Neural progenitor cell (in vitro differentiated cells): ENCODE measurements at regions not wholly inside any gene's neighbourhood (a gene's known extent, or its start where the extent isn't known, plus 50 kb on each side); places are given as distances from the start of the nearest gene placed in this dataset.

Experiments
- DNase-seq: peaks from one replicate; pipeline ENCODE4 v3.0.0-alpha.2; 2016; ENCODE audit warnings: low spot score
- H2AFZ ChIP-seq: fragments of 200-600 bp; sonication (generic); replicated peaks from 2 replicates; pipeline ENCODE4 v1.6.1; 2016; ENCODE audit warnings: antibody characterized with exemption
- H3F3A ChIP-seq: fragments of 200-600 bp; sonication (generic); 2 replicates; pipeline ENCODE4 v1.6.1; 2016; ENCODE audit warnings: antibody characterized with exemption, low read depth
- H3K27ac ChIP-seq: fragments of 200-600 bp; sonication (generic); 2 replicates; pipeline ENCODE4 v1.5.1; 2016; ENCODE audit warnings: mild to moderate bottlenecking
- H3K27me3 ChIP-seq: fragments of 200-600 bp; sonication (generic); 2 replicates; pipeline ENCODE4 v1.6.1; 2016; ENCODE audit warnings: mild to moderate bottlenecking, moderate library complexity
- H3K36me3 ChIP-seq: fragments of 200-600 bp; sonication (generic); 2 replicates; pipeline ENCODE4 v1.5.1; 2016
- H3K4me1 ChIP-seq: fragments of 200-600 bp; sonication (generic); 2 replicates; pipeline ENCODE4 v1.6.1; 2016; ENCODE audit warnings: mixed run types
- H3K4me2 ChIP-seq: fragments of 200-600 bp; sonication (generic); 2 replicates; pipeline ENCODE4 v1.6.1; 2016
- H3K4me3 ChIP-seq: fragments of 200-600 bp; sonication (generic); 2 replicates; pipeline ENCODE4 v1.5.1; 2016
- H3K79me2 ChIP-seq: fragments of 200-600 bp; sonication (generic); 2 replicates; pipeline ENCODE4 v1.6.1; 2016; ENCODE audit warnings: low read depth
- H3K9ac ChIP-seq: fragments of 200-600 bp; sonication (generic); 2 replicates; pipeline ENCODE4 v1.6.1; 2016
- H3K9me3 ChIP-seq: fragments of 200-600 bp; sonication (generic); 2 replicates; pipeline ENCODE4 v1.5.1; 2016; ENCODE audit warnings: low read depth
- H4K20me1 ChIP-seq: fragments of 200-600 bp; sonication (generic); 2 replicates; pipeline ENCODE4 v1.6.1; 2016; ENCODE audit warnings: low read depth
- H3K27ac Mint-ChIP-seq: 3 replicates; pipeline ENCODE4 v1.8.0; 2021; ENCODE audit warnings: mixed read lengths
- H3K27me3 Mint-ChIP-seq: 2 replicates; pipeline ENCODE4 v1.8.0; 2022; ENCODE audit warnings: low read depth, mild to moderate bottlenecking, inconsistent platforms, moderate library complexity, mixed read lengths; ENCODE audit not compliant: insufficient read depth
- H3K36me3 Mint-ChIP-seq: 3 replicates; pipeline ENCODE4 v1.8.0; 2021; ENCODE audit warnings: mixed read lengths
- H3K4me1 Mint-ChIP-seq: 3 replicates; pipeline ENCODE4 v1.8.0; 2021; ENCODE audit warnings: mixed read lengths
- H3K4me3 Mint-ChIP-seq: 3 replicates; pipeline ENCODE4 v1.8.0; 2021; ENCODE audit warnings: mild to moderate bottlenecking, moderate library complexity, mixed read lengths
- H3K9me3 Mint-ChIP-seq: 3 replicates; pipeline ENCODE4 v1.8.0; 2020; ENCODE audit warnings: mixed read lengths
- EZH2 ChIP-seq: fragments of 200-600 bp; sonication (generic); IDR thresholded peaks from 2 replicates; pipeline ENCODE4 v1.6.1; 2017; ENCODE audit warnings: antibody characterized with exemption, mild to moderate bottlenecking, moderate library complexity
- EZH2phosphoT487 ChIP-seq: fragments of 200-600 bp; sonication (generic); IDR thresholded peaks from 2 replicates; pipeline ENCODE4 v1.6.1; 2017; ENCODE audit warnings: antibody characterized with exemption
- TF ChIP-seq, protein P1 (sequence below): fragments of 200-600 bp; sonication (generic); IDR thresholded peaks from 2 replicates; pipeline ENCODE4 v1.5.1; 2017; ENCODE audit warnings: antibody characterized with exemption, mild to moderate bottlenecking

DNA sequence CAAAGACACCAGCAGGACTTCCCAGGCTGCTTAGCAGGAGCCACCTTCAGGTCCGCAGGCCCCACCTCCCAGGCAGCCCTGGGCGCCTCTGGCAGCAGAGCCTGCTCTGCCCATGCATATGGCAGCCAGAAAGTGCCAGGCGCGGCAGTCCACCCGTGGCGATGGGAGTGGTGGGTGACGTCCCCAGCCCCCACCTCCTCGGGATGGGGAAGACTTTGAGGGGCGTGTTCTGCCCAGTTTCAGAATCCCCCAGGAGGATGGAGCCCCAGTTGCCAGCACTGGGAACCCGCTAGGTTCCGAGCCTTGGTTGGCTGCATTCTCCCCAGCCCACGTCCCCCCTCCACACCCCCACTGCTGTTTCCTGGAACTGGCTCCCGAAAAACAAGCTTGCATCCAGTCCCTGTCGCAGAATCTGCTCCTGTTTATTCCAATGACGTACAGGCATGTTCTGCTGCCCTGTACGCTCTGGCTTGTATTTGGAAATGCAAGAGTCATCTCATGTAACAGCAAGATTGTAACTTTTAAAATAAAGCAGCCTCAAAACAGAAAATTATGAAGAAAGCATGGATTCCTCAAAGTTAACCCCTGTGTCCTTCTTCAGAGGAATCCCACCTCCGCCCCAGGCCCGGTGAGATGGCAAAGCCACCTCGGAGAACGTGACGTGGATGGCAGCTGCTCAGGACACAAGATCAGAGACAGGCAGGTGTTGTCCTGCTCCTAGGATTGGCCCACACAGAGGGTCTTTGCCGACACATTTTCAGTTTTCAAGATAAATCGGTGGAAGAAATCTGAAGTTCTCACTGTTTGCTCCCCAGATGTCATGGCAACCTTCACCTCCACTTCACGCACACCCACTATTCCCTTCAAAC lies 87.8 kb upstream of the PPP2R2D start:
- Histone ChIP-seq H3K9me3 (no peaks in the 10 kb centered on the region), H4K20me1 (no peaks in the 10 kb centered on the region), H3K79me2 (no peaks in the 10 kb centered on the region), H3K4me3 (no peak overlapping the region), H3K4me2 (no peak overlapping the region), H3K27ac (no peak overlapping the region), H3K27me3 (no peaks in the 10 kb centered on the region), H3F3A (no peaks in the 10 kb centered on the region), H3K36me3 (no peaks in the 10 kb centered on the region), H2AFZ (no peak overlapping the region), H3K9ac (no peak overlapping the region), H3K4me1 (no peaks in the 10 kb centered on the region)
- Mint-ChIP-seq H3K36me3 (no peaks in the 10 kb centered on the region), H3K27ac (peak overlapping the region; percentile 85), H3K4me3 (no peak overlapping the region), H3K9me3 (no peaks in the 10 kb centered on the region), H3K27me3 (peaks cover 3% of the 10 kb centered on the region), H3K4me1 (peaks cover 13% of the 10 kb centered on the region)
- TF ChIP-seq EZH2phosphoT487 (no peak), EZH2 (no peak)
- TF ChIP-seq, protein P1, sequence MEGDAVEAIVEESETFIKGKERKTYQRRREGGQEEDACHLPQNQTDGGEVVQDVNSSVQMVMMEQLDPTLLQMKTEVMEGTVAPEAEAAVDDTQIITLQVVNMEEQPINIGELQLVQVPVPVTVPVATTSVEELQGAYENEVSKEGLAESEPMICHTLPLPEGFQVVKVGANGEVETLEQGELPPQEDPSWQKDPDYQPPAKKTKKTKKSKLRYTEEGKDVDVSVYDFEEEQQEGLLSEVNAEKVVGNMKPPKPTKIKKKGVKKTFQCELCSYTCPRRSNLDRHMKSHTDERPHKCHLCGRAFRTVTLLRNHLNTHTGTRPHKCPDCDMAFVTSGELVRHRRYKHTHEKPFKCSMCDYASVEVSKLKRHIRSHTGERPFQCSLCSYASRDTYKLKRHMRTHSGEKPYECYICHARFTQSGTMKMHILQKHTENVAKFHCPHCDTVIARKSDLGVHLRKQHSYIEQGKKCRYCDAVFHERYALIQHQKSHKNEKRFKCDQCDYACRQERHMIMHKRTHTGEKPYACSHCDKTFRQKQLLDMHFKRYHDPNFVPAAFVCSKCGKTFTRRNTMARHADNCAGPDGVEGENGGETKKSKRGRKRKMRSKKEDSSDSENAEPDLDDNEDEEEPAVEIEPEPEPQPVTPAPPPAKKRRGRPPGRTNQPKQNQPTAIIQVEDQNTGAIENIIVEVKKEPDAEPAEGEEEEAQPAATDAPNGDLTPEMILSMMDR, result no peak
- DNase-seq, result no peak

DNA sequence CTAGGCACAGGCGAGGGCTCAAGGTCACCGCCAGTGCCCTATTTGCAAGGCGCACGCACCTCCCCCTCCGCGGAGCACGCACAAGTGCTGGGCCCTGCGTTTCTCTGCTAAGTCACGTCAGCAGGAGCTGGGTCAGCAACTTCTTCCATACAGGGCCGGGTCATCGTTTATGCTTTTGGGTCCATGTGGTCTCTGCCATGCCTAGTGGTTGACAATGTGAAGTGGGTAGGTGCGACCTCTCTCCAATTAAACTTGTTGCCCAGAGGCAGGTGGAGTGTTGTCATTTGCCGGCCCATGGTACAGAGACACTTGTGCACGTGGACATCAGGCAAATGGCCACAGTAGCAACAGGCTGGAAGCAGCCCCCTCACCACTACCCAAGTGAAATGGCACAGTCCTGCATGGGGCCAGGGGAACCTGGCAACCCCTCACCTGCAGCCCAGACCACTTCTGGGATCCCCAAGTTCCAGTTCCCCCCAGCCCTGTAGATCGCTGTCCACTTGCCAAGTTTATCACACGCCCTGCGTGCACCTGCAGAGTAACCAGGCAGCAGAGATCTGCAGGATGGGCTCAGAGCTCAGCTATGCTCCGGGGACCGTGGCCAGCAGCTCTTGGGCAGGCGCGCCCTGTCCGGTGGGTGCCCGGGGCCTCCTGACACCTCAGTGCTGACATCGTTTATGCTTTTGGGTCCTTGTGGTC lies 86.1 kb upstream of the PPP2R2D start:
- no peak overlapping the region for H3K9ac ChIP-seq
- no peak overlapping the region for H3K27ac ChIP-seq
- H3F3A ChIP-seq, result no peaks in the 10 kb centered on the region
- TF ChIP-seq EZH2phosphoT487 (no peak), EZH2 (no peak)
- TF ChIP-seq, protein P1, result no peak
- H3K4me3 ChIP-seq, result no peak overlapping the region
- DNase-seq, result no peak
- no peaks in the 10 kb centered on the region for H3K36me3 ChIP-seq
- no peak overlapping the region for H2AFZ ChIP-seq
- no peaks in the 10 kb centered on the region for H3K79me2 ChIP-seq
- H3K9me3 ChIP-seq, result no peaks in the 10 kb centered on the region
- no peaks in the 10 kb centered on the region for H4K20me1 ChIP-seq
- no peaks in the 10 kb centered on the region for H3K27me3 ChIP-seq
- Mint-ChIP-seq H3K4me1 (peaks cover 21% of the 10 kb centered on the region), H3K27me3 (no peaks in the 10 kb centered on the region), H3K9me3 (peaks cover 2% of the 10 kb centered on the region), H3K4me3 (peak overlapping the region; percentile 46), H3K36me3 (no peaks in the 10 kb centered on the region), H3K27ac (no peak overlapping the region)
- H3K4me2 ChIP-seq, result no peak overlapping the region
- no peaks in the 10 kb centered on the region for H3K4me1 ChIP-seq

DNA sequence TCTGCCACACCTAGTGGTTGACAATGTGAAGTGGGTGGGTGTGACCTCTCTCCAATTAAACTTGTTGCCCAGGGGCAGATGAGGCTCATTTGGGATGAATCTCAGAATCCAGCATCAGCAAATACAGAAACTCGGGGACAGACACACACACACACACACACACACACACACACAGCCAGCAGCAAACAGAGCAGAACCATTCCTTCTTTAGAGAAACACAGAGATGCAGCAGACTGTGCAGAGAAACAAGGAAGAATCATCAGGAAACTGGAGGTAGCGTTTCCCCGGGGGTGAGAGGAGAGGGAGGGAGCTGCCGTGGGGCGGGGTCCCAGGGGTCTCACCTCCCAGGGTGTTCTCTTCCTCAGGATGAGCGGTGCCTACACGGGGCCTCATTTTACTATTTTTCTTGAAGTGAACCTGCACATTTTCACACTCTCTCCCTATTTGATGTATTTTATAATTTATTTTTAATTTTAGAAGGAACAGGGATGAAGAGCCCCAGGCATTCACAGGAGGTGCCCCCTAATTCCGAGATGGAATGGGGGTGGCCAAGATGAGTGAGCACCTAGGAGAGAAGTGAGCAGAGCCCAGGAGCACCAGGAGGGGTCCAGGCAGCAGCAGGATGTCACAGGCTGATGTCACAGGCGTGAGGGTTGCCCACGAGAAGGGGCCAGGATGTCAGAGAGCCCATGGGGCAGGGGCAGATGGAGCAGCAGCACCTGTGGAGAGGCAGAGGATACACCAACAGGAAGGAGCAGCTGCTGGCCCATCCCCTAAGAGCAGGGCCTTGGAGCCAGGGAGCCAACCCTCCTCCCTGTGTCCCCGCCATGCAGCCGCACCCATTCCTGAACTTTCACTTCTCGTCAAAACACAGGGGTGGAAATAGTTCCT lies 85.3 kb upstream of the PPP2R2D start:
- TF ChIP-seq EZH2phosphoT487 (no peak), EZH2 (no peak)
- TF ChIP-seq, protein P1, result no peak
- H3K27me3 Mint-ChIP-seq, result no peaks in the 10 kb centered on the region
- no peaks in the 10 kb centered on the region for H3F3A ChIP-seq
- no peak overlapping the region for H2AFZ ChIP-seq
- H3K4me1 Mint-ChIP-seq, result peaks cover 21% of the 10 kb centered on the region
- H4K20me1 ChIP-seq, result no peaks in the 10 kb centered on the region
- H3K79me2 ChIP-seq, result no peaks in the 10 kb centered on the region
- H3K4me2 ChIP-seq, result no peak overlapping the region
- H3K9ac ChIP-seq, result no peak overlapping the region
- no peaks in the 10 kb centered on the region for H3K36me3 ChIP-seq
- H3K27ac ChIP-seq, result no peak overlapping the region
- no peak overlapping the region for H3K4me3 ChIP-seq
- H3K27me3 ChIP-seq, result no peaks in the 10 kb centered on the region
- H3K4me3 Mint-ChIP-seq, result no peak overlapping the region
- peaks cover 2% of the 10 kb centered on the region for H3K9me3 Mint-ChIP-seq
- H3K4me1 ChIP-seq, result no peaks in the 10 kb centered on the region
- H3K27ac Mint-ChIP-seq, result no peak overlapping the region
- H3K9me3 ChIP-seq, result no peaks in the 10 kb centered on the region
- H3K36me3 Mint-ChIP-seq, result no peaks in the 10 kb centered on the region
- no peak for DNase-seq
